ENCODE measurements at regions not wholly inside any gene's neighbourhood (a gene's known extent, or its start where the extent isn't known, plus 50 kb on each side); places are given as distances from the start of the nearest gene placed in this dataset.

- H3K4me1 ChIP-seq (replicated peaks in 1 of 4; ENCODE audit: control insufficient read depth in 3 of 4, insufficient read depth in 4 of 4, low read length in 3 of 4) = no peaks in the 10 kb centered on the region
- ChIA-PET POLR2A (ENCODE audit: partially characterized antibody) (no interaction called here), CTCF (ENCODE audit: partially characterized antibody) (no interaction called here)
- H2BK15ac ChIP-seq (ENCODE audit: low read length) = no peak overlapping the region
- H3K79me2 ChIP-seq (ENCODE audit: control insufficient read depth in 1 of 2, insufficient read depth in 2 of 2, low read length in 2 of 2) = no peaks in the 10 kb centered on the region
- H3K14ac ChIP-seq (ENCODE audit: insufficient read length) = no peak overlapping the region
- H3K27me3 ChIP-seq (replicated peaks in 1 of 4; ENCODE audit: control insufficient read depth in 3 of 4, extremely low read depth in 1 of 4, insufficient read depth in 3 of 4, low read length in 3 of 4) = no peaks in the 10 kb centered on the region
- peaks cover 0 to 8% of the 10 kb centered on the region in 2 experiments; a peak in 1 of 4 replicates for H3K9me3 ChIP-seq (ENCODE audit: insufficient read depth in 2 of 2, low read depth in 1 of 2, low read length in 1 of 2)
- no peak overlapping the region for H2BK5ac ChIP-seq (ENCODE audit: low read depth, low read length)
- H4K5ac ChIP-seq (ENCODE audit: insufficient read length, low read depth, low read length) = no peak overlapping the region
- FAIRE-seq (no peak), DNase-seq (ENCODE audit: low read depth in 1 of 2, low spot score in 2 of 2) (no peak)
- H2BK120ac ChIP-seq (replicated peaks; ENCODE audit: low read depth, low read length) = no peak overlapping the region
- no peaks in the 10 kb centered on the region for H3K36me3 ChIP-seq (ENCODE audit: control insufficient read depth in 2 of 4, insufficient read depth in 4 of 4, low read length in 3 of 4)
- H3K27ac ChIP-seq (ENCODE audit: low read depth, low read length) = no peak overlapping the region
- H3K4me3 ChIP-seq (ENCODE audit: extremely low read depth in 1 of 4, insufficient read depth in 2 of 4, low read depth in 3 of 4, low read length in 4 of 4) = no peak overlapping the region
- no peak overlapping the region for H4K91ac ChIP-seq (replicated peaks; ENCODE audit: insufficient read length, low read length)
- H3K9ac ChIP-seq (replicated peaks in 1 of 4; ENCODE audit: extremely low read depth in 1 of 4, low read depth in 3 of 4, low read length in 3 of 4) = no peak overlapping the region
- H3K4me2 ChIP-seq (ENCODE audit: insufficient read depth in 1 of 2, low read depth in 2 of 2, low read length in 2 of 2) = no peak overlapping the region
- H3K23ac ChIP-seq (ENCODE audit: insufficient read length) = no peak overlapping the region
- H2AK5ac ChIP-seq (ENCODE audit: low read depth, low read length) = no peak overlapping the region
- 84% methylated on average over 5 of the region's 5 CpGs; no CpG with 5 or more reads in 1 of the 2 experiments for WGBS, 2 experiments (ENCODE audit: extremely low coverage in 1 of 2, insufficient coverage in 1 of 2, insufficient read length in 1 of 2, insufficient replicate concordance in 2 of 2, low coverage in 1 of 2, low lambda C conversion rate in 2 of 2, missing lambda C conversion rate in 1 of 2)
- no peak overlapping the region for H4K8ac ChIP-seq (ENCODE audit: extremely low read depth, insufficient read depth, low read length)
- no peak overlapping the region for H3K56ac ChIP-seq (replicated peaks; ENCODE audit: insufficient read length, low read depth, low read length)
- H3K4ac ChIP-seq (replicated peaks; ENCODE audit: insufficient read length, low read depth, low read length) = no peak overlapping the region
- no peaks in the 10 kb centered on the region; the same call in 1 of the 2 replicates for H3K23me2 ChIP-seq (ENCODE audit: low read depth, low read length)
- H2AFZ ChIP-seq (ENCODE audit: low read length) = no peak overlapping the region
- H2BK12ac ChIP-seq (ENCODE audit: low read depth, low read length) = no peak overlapping the region
- no peak overlapping the region for H2BK20ac ChIP-seq (ENCODE audit: low read length)
- no peak overlapping the region for H3K18ac ChIP-seq (ENCODE audit: extremely low read depth, low read length)
- no peaks in the 10 kb centered on the region for H3K79me1 ChIP-seq (ENCODE audit: low read depth, low read length)
- no peaks in the 10 kb centered on the region for H4K20me1 ChIP-seq (replicated peaks in 1 of 2; ENCODE audit: control insufficient read depth in 1 of 2, insufficient read depth in 2 of 2, low read length in 2 of 2)
- TF ChIP-seq SAP30 (IDR thresholded peaks at IDR 0.05; ENCODE audit: insufficient read depth, insufficient replicate concordance, low read length) = no peak
- no peak for TF ChIP-seq ATF3 (IDR thresholded peaks at IDR 0.05; ENCODE audit: insufficient read depth, low read depth, low read length)
- no peak for TF ChIP-seq E2F6 (IDR thresholded peaks at IDR 0.05)
- no peak for TF ChIP-seq ATF2 (IDR thresholded peaks at IDR 0.05; ENCODE audit: low read length)
- no peak for TF ChIP-seq EP300 (IDR thresholded peaks at IDR 0.05; ENCODE audit: borderline replicate concordance in 1 of 2, low read depth in 2 of 2, low read length in 2 of 2)
- TF ChIP-seq HDAC6 (IDR thresholded peaks at IDR 0.05; ENCODE audit: low read depth, low read length) = no peak
- TF ChIP-seq CTCF (IDR thresholded peaks at IDR 0.05; ENCODE audit: control extremely low read depth in 1 of 3, insufficient read depth in 1 of 3, low read depth in 1 of 3, low read length in 3 of 3) = no peak
- TF ChIP-seq SP1 (IDR thresholded peaks at IDR 0.05; ENCODE audit: low read depth, low read length) = no peak
These were observed 193.0 kb downstream of the ACKR3 start for GRCh38 chr2:236762628-236763027.

All from H1 (cell line).